K562 (cell line): ENCODE measurements at regions not wholly inside any gene's neighbourhood (a gene's known extent, or its start where the extent isn't known, plus 50 kb on each side); places are given as distances from the start of the nearest gene placed in this dataset.

Experiments used
- ATAC-seq: fragments of 200-7000 bp; cut with Tn5 transposase; 3 replicates; pipeline ENCODE4 v1.9.1; 2020; ENCODE audit warnings: moderate library complexity
- BruUV-seq: library from RNA; stranded (reverse); fragments of 400-500 nt; replicated peaks from 2 replicates; lab custom pipeline; 2021; lab: Mats Ljungman, UMichigan
- CTCF ChIA-PET: fragments of 300-600 bp; formaldehyde crosslinking; extraction: SDS; loops from one replicate; lab custom pipeline; 2021; ENCODE audit warnings: low intra/inter-chr PET ratio; lab: Yijun Ruan, JAX
- POLR2A ChIA-PET: fragments of 300-600, 350-650 bp; sonication (Branson Sonifier 250); formaldehyde crosslinking; extraction: SDS; loops from one replicate; lab custom pipeline; 2021; ENCODE audit warnings: antibody characterized with exemption, inconsistent platforms; lab: Yijun Ruan, JAX
- DNase-seq, 4 experiments: peaks; one replicate each; pipeline versions ENCODE4 v3.0.0 to v3.0.0-alpha.2; 2011 to 2018; ENCODE audit warnings: low spot score in 3 of 4, mixed read lengths in 3 of 4; ENCODE audit errors: extremely low read depth in 1 of 4
- FAIRE-seq: peaks from 2 replicates; lab custom pipeline; 2011; peaks lifted over from hg19 to GRCh38; lab: Jason Lieb, UNC
- H2AFZ ChIP-seq: 2 replicates; pipeline ENCODE4 v1.6.0; 2011; ENCODE audit warnings: low read depth, low read length, control low read depth, inconsistent platforms
- H3K27ac ChIP-seq: fragments of 200-600 bp; 3 replicates; pipeline ENCODE4 v1.8.0; 2011; ENCODE audit warnings: low read depth, mild to moderate bottlenecking, control low read depth, inconsistent platforms, low read length, moderate library complexity, mixed read lengths; ENCODE audit errors: extremely low read depth
- H3K27me3 ChIP-seq, 2 experiments: fragments of 300-600 bp in 1 of 2; 2 replicates in 1 of 2; 3 replicates in 1 of 2; pipeline versions ENCODE4 v1.6.0 to v1.8.0; 2011; ENCODE audit warnings: inconsistent platforms in 2 of 2, low read length in 2 of 2, mild to moderate bottlenecking in 1 of 2, mixed read lengths in 1 of 2, moderate library complexity in 1 of 2; ENCODE audit not compliant: control insufficient read depth in 2 of 2, insufficient read depth in 2 of 2
- H3K36me3 ChIP-seq: fragments of 300-600 bp; 3 replicates; pipeline ENCODE4 v1.8.0; 2011; ENCODE audit warnings: mild to moderate bottlenecking, low read length, inconsistent platforms; ENCODE audit not compliant: control insufficient read depth, insufficient read depth
- H3K4me1 ChIP-seq, 2 experiments: fragments of 200-600 bp in 1 of 2; replicated peaks in 1 of 2; 2 replicates in 1 of 2; 3 replicates in 1 of 2; pipeline versions ENCODE4 v1.5.1 to v1.8.0; 2011; ENCODE audit warnings: inconsistent platforms in 2 of 2, low read length in 2 of 2, mild to moderate bottlenecking in 1 of 2, mixed read lengths in 1 of 2, moderate library complexity in 1 of 2; ENCODE audit not compliant: control insufficient read depth in 2 of 2, insufficient read depth in 2 of 2
- H3K4me2 ChIP-seq: 2 replicates; pipeline ENCODE4 v1.6.1; 2011; ENCODE audit warnings: low read length, control low read depth, inconsistent platforms, mixed read lengths; ENCODE audit not compliant: insufficient read depth
- H3K4me3 ChIP-seq: fragments of 200-600 bp; sonication (generic), shearing (Covaris generic); 2 replicates; pipeline ENCODE4 v1.5.1; 2016; ENCODE audit warnings: control low read depth, inconsistent platforms
- H3K79me2 ChIP-seq: fragments of 200-600 bp; 3 replicates; pipeline ENCODE4 v1.8.0; 2011; ENCODE audit warnings: low read length, inconsistent platforms; ENCODE audit not compliant: control insufficient read depth, insufficient read depth
- H3K9ac ChIP-seq, 2 experiments: 2 replicates each; pipeline versions ENCODE4 v1.6.0 to v1.6.1; 2011; ENCODE audit warnings: low read depth in 2 of 2, low read length in 2 of 2, control low read depth in 1 of 2, inconsistent platforms in 1 of 2, mild to moderate bottlenecking in 1 of 2, mixed read lengths in 1 of 2; ENCODE audit not compliant: insufficient read depth in 1 of 2
- H3K9me1 ChIP-seq: one replicate; pipeline ENCODE4 v1.6.0; 2011; ENCODE audit warnings: inconsistent platforms, mild to moderate bottlenecking, low read length, moderate library complexity; ENCODE audit not compliant: control insufficient read depth, insufficient read depth
- H3K9me3 ChIP-seq: replicated peaks from 2 replicates; pipeline ENCODE4 v1.5.1; 2011; ENCODE audit warnings: low read depth, low read length, inconsistent platforms; ENCODE audit not compliant: control insufficient read depth, insufficient read depth
- H4K20me1 ChIP-seq: replicated peaks from 2 replicates; pipeline ENCODE4 v1.6.1; 2011; ENCODE audit warnings: low read length, inconsistent platforms, mixed read lengths; ENCODE audit not compliant: control insufficient read depth, insufficient read depth
- CEBPG ChIP-seq, 3 experiments: fragments of 200-800 bp in 1 of 3; sonication (Bioruptor generic) in 1 of 3; sonication (generic) in 1 of 3; formaldehyde crosslinking in 1 of 3; IDR thresholded peaks in 2 of 3; conservative IDR thresholded peaks in 1 of 3; 2 replicates each; pipeline versions ENCODE4 v1.6.1 to v1.8.0; 2016 to 2022; ENCODE audit warnings: missing compliant biosample characterization in 2 of 3, missing genetic modification characterization in 2 of 3, mild to moderate bottlenecking in 1 of 3, missing genetic modification reagents in 1 of 3
- FOSL1 ChIP-seq: fragments of 200-800 bp; sonication (Bioruptor generic); conservative IDR thresholded peaks from 2 replicates; pipeline ENCODE4 v1.6.1; 2016; ENCODE audit warnings: missing genetic modification characterization, missing compliant biosample characterization
- NFIX ChIP-seq: fragments of 250-450 bp; sonication (Bioruptor Pico); IDR thresholded peaks from 2 replicates; pipeline ENCODE4 v1.4.0; 2020; ENCODE audit warnings: low read depth, mild to moderate bottlenecking, moderate library complexity
- PYGO2 ChIP-seq: fragments of 450-650 bp; IDR thresholded peaks from 2 replicates; pipeline ENCODE4 v1.6.1; 2016; ENCODE audit warnings: mild to moderate bottlenecking, missing genetic modification characterization, moderate library complexity, missing compliant biosample characterization
- SP2 ChIP-seq: IDR thresholded peaks from 2 replicates; pipeline ENCODE4 v1.6.1; 2011; ENCODE audit warnings: mild to moderate bottlenecking, low read depth, low read length, moderate library complexity; ENCODE audit not compliant: poor library complexity, severe bottlenecking; ENCODE audit errors: extremely low read depth
- TFAP4 ChIP-seq: sonication (generic); formaldehyde crosslinking; IDR thresholded peaks from 2 replicates; pipeline ENCODE4 v1.8.0; 2022; ENCODE audit warnings: missing genetic modification reagents, mild to moderate bottlenecking, moderate library complexity, borderline replicate concordance
- VEZF1 ChIP-seq: fragments of 200-800 bp; sonication (Bioruptor generic); IDR thresholded peaks from 2 replicates; pipeline ENCODE4 v1.6.1; 2017; ENCODE audit warnings: missing genetic modification characterization, missing compliant biosample characterization
- ZNF212 ChIP-seq: fragments of 450-650 bp; formaldehyde crosslinking; IDR thresholded peaks from 2 replicates; pipeline ENCODE4 v1.4.0; 2020; ENCODE audit warnings: mild to moderate bottlenecking
- ZNF232 ChIP-seq: sonication (generic); formaldehyde crosslinking; IDR thresholded peaks from 2 replicates; pipeline ENCODE4 v1.8.0; 2022; ENCODE audit warnings: mild to moderate bottlenecking, missing genetic modification reagents
- ZNF445 ChIP-seq: fragments of 250-450 bp; sonication (Bioruptor Pico); IDR thresholded peaks from 2 replicates; pipeline ENCODE4 v1.4.0; 2020; ENCODE audit warnings: low read depth, mild to moderate bottlenecking, moderate library complexity
- WGBS: fragments of 100-300 bp; shearing (Covaris generic); methylation state at CpG from one replicate; pipeline ENCODE4 v1.1.6; 2016; ENCODE audit warnings: low coverage, mixed read lengths; ENCODE audit not compliant: insufficient coverage; ENCODE audit errors: missing lambda C conversion rate; 5-methylcytosine and 5-hydroxymethylcytosine counted together
- in situ Hi-C: fragments of 300-500 bp; cut with MboI; formaldehyde crosslinking; loops from 4 replicates; pipeline ENCODE4 v1.15.0; 2018; ENCODE audit warnings: inconsistent platforms, mixed read lengths
- intact Hi-C: fragments of 100-400 bp; cut with micrococcal nuclease; formaldehyde crosslinking; loops from 2 replicates; pipeline ENCODE4 v1.14.2; 2022

GRCh38 chr13:111519490-111520170, 199.2 kb downstream of the TEX29 start:
- ChIA-PET POLR2A (interaction anchor here (0.6 to 1.0 kb wide), 2 partner anchors 19 to 539 kb away, joined by 3 to 4 read pairs; no protein-coding TSS in a partner anchor), CTCF (no interaction called here)
- Histone ChIP-seq H3K4me1 (no peaks in the 10 kb centered on the region), H3K27ac (no peak overlapping the region), H3K9ac (no peak overlapping the region), H3K36me3 (no peaks in the 10 kb centered on the region), H2AFZ (no peak overlapping the region), H3K4me3 (no peak overlapping the region), H3K79me2 (no peaks in the 10 kb centered on the region), H3K9me1 (no peaks in the 10 kb centered on the region), H3K9me3 (no peaks in the 10 kb centered on the region), H3K4me2 (no peak overlapping the region), H3K27me3 (peaks cover 0 to 22% of the 10 kb centered on the region in 2 experiments; a peak in 2 of 5 replicates), H4K20me1 (no peaks in the 10 kb centered on the region)
- TF ChIP-seq TFAP4 (CRISPR knock-in tag) (no peak), ZNF445 (no peak), PYGO2 (tag) (no peak), CEBPG (CRISPR knock-in tag; IDR thresholded peaks at IDR 0.05) (no peak), CEBPG (tag; conservative IDR thresholded peaks at IDR 0.05 in 1 of 2, IDR thresholded peaks at IDR 0.05 in 1 of 2) (no peak), VEZF1 (CRISPR knock-in tag) (no peak), NFIX (no peak), ZNF212 (CRISPR knock-in tag) (no peak), SP2 (no peak), FOSL1 (tag) (no peak), ZNF232 (CRISPR knock-in tag) (no peak)
- FAIRE-seq (no peak), ATAC-seq (no peak), DNase-seq (no peak)
- WGBS = 2% methylated on average over 23 of the region's 25 CpGs
- in situ Hi-C loops = no loop called here
- BruUV-seq = no TSS peak
- intact Hi-C loops = loop anchor here (5.0 kb wide), 1 partner anchor 463 kb away; no protein-coding TSS in a partner anchor
